Body of pancreas (tissue), 4 donors: ENCODE measurements at regions not wholly inside any gene's neighbourhood (a gene's known extent, or its start where the extent isn't known, plus 50 kb on each side); places are given as distances from the start of the nearest gene placed in this dataset.
"Not testable (repeated sequence)": the region's sequence is repeated elsewhere in the genome, so short reads cannot be mapped to it uniquely, and the experiment has no call there.

ENCODE experiments used
- ATAC-seq: fragments of 150-250 bp; one replicate; pipeline ENCODE4 v1.9.1; 2016
- DNase-seq, 4 donors: peaks; one replicate each; pipeline ENCODE4 v3.0.0-alpha.2; 2019
- H3K27ac ChIP-seq, 4 donors: fragments of 200-600 bp; sonication (generic); 1 replicate in 3 of 4; 2 replicates in 1 of 4; pipeline versions ENCODE4 v1.5.1 to v1.6.1; 2016 to 2019; ENCODE audit warnings: mild to moderate bottlenecking in 1 of 4, mixed read lengths in 1 of 4, moderate library complexity in 1 of 4
- H3K27me3 ChIP-seq, 2 donors: fragments of 200-600 bp; sonication (generic); one replicate each; pipeline ENCODE4 v1.6.0; 2016; ENCODE audit warnings: mild to moderate bottlenecking in 1 of 2
- H3K36me3 ChIP-seq, 2 donors: fragments of 200-600 bp; sonication (generic); replicated peaks in 1 of 2; 2 replicates each; pipeline ENCODE4 v1.5.1; 2016; ENCODE audit warnings: low read depth in 2 of 2; ENCODE audit not compliant: insufficient read depth in 1 of 2
- H3K4me1 ChIP-seq: fragments of 200-600 bp; sonication (generic); one replicate; pipeline ENCODE4 v1.6.0; 2016
- H3K4me3 ChIP-seq, 2 donors: fragments of 200-600 bp; sonication (generic); 1 replicate in 1 of 2; 2 replicates in 1 of 2; pipeline ENCODE4 v1.5.1; 2016 to 2019
- H3K9me3 ChIP-seq, 3 donors: fragments of 200-600 bp; sonication (generic); 1 replicate in 2 of 3; 2 replicates in 1 of 3; pipeline ENCODE4 v1.5.1; 2016
- CTCF ChIP-seq, 7 experiments: fragments of 450-650 bp in 4 of 7; fragments of 200-600 bp in 3 of 7; sonication (generic) in 3 of 7; IDR thresholded peaks; one replicate each; pipeline ENCODE4 v1.5.1; 2016 to 2019; ENCODE audit warnings: antibody characterized with exemption in 7 of 7
- POLR2A ChIP-seq, 3 donors: fragments of 450-650 bp; IDR thresholded peaks; one replicate each; pipeline ENCODE4 v1.6.1; 2016; ENCODE audit warnings: antibody characterized with exemption in 3 of 3, mild to moderate bottlenecking in 2 of 3
- WGBS, 2 donors: methylation state at CpG; one replicate each; pipeline ENCODE4 v1.1.5; 2017; 5-methylcytosine and 5-hydroxymethylcytosine counted together
- intact Hi-C: fragments of 100-400 bp; cut with DNase I; formaldehyde crosslinking; loops from one replicate; pipeline ENCODE4 v1.15.1; 2023

GRCh38 chr4:26196567-26196966, 124.2 kb upstream of the RBPJ start:
- no peak for TF ChIP-seq CTCF (IDR thresholded peaks at IDR 0.05)
- no peak for TF ChIP-seq POLR2A (IDR thresholded peaks at IDR 0.05)
- 74 to 78% methylated on average over 5 of the region's 5 CpGs for WGBS, 2 donors
- H3K9me3 ChIP-seq, result no peaks in the 10 kb centered on the region
- H3K4me1 ChIP-seq, result peaks cover 3% of the 10 kb centered on the region
- intact Hi-C loops, result no loop called here
- ATAC-seq (no peak), DNase-seq (no peak)
- no peaks in the 10 kb centered on the region for H3K27me3 ChIP-seq
- H3K4me3 ChIP-seq, result no peak overlapping the region
- no peaks in the 10 kb centered on the region for H3K36me3 ChIP-seq
- H3K27ac ChIP-seq, result no peak overlapping the region

- no peaks in the 10 kb centered on the region for H3K4me1 ChIP-seq
- DNase-seq, result peak in 2 of 4 donors; percentile 15 to 22
- 79 to 83% methylated on average over 9 of the region's 9 CpGs for WGBS, 2 donors
- intact Hi-C loops, result no loop called here
- no peak for ATAC-seq
- TF ChIP-seq CTCF (IDR thresholded peaks at IDR 0.05), result no peak
- H3K27ac ChIP-seq, result no peak overlapping the region
- no peaks in the 10 kb centered on the region for H3K9me3 ChIP-seq
- no peak overlapping the region for H3K4me3 ChIP-seq
- H3K36me3 ChIP-seq, result no peaks in the 10 kb centered on the region
- H3K27me3 ChIP-seq, result no peaks in the 10 kb centered on the region
These were observed 123.6 kb upstream of the RBPJ start for GRCh38 chr4:26197018-26197779.

GRCh38 chr4:26198931-26199330, 121.9 kb upstream of the RBPJ start:
- H3K4me1 ChIP-seq, ATAC-seq, H3K27me3 ChIP-seq, intact Hi-C loops, H3K9me3 ChIP-seq, DNase-seq, H3K27ac ChIP-seq, H3K4me3 ChIP-seq, H3K36me3 ChIP-seq: not testable (repeated sequence)
- WGBS, 2 donors, result 89 to 93% methylated on average over 8 of the region's 8 CpGs

GRCh38 chr4:26199596-26199995, 121.2 kb upstream of the RBPJ start:
- H3K36me3 ChIP-seq, result no peaks in the 10 kb centered on the region
- H3K4me1 ChIP-seq, result peaks cover 7% of the 10 kb centered on the region
- ATAC-seq (no peak), DNase-seq (no peak)
- H3K4me3 ChIP-seq, result no peak overlapping the region
- 73 to 75% methylated on average over 5 of the region's 5 CpGs for WGBS, 2 donors
- H3K27me3 ChIP-seq, result no peaks in the 10 kb centered on the region
- TF ChIP-seq POLR2A (IDR thresholded peaks at IDR 0.05) (no peak), CTCF (IDR thresholded peaks at IDR 0.05) (no peak)
- H3K27ac ChIP-seq, result no peak overlapping the region
- no peaks in the 10 kb centered on the region for H3K9me3 ChIP-seq
- intact Hi-C loops, result no loop called here

GRCh38 chr4:26201120-26201519, 119.7 kb upstream of the RBPJ start:
- intact Hi-C loops, result no loop called here
- WGBS, 2 donors, result 77 to 82% methylated on average over 2 of the region's 2 CpGs
- no peak overlapping the region for H3K27ac ChIP-seq
- ATAC-seq, result no peak
- no peaks in the 10 kb centered on the region for H3K9me3 ChIP-seq
- peaks cover 22% of the 10 kb centered on the region for H3K4me1 ChIP-seq
- no peaks in the 10 kb centered on the region for H3K27me3 ChIP-seq
- H3K4me3 ChIP-seq, result no peak overlapping the region
- DNase-seq, result no peak
- no peak for TF ChIP-seq POLR2A (IDR thresholded peaks at IDR 0.05)
- no peaks in the 10 kb centered on the region for H3K36me3 ChIP-seq

- Histone ChIP-seq H3K9me3 (no peaks in the 10 kb centered on the region), H3K27me3 (no peaks in the 10 kb centered on the region), H3K4me3 (no peak overlapping the region), H3K4me1 (peaks cover 34% of the 10 kb centered on the region), H3K36me3 (no peaks in the 10 kb centered on the region), H3K27ac (peak overlapping the region; percentile 3 to 19 (median 12))
- intact Hi-C loops, result no loop called here
- DNase-seq (peak in 2 of 4 donors; percentile 11 to 15), ATAC-seq (no peak)
- TF ChIP-seq POLR2A (IDR thresholded peaks at IDR 0.05), result no peak
- 68 to 71% methylated on average over 8 of the region's 8 CpGs for WGBS, 2 donors
These were observed 116.5 kb upstream of the RBPJ start for GRCh38 chr4:26204249-26204825.
